ENCODE measurements at regions not wholly inside any gene's neighbourhood (a gene's known extent, or its start where the extent isn't known, plus 50 kb on each side); places are given as distances from the start of the nearest gene placed in this dataset.

DNA sequence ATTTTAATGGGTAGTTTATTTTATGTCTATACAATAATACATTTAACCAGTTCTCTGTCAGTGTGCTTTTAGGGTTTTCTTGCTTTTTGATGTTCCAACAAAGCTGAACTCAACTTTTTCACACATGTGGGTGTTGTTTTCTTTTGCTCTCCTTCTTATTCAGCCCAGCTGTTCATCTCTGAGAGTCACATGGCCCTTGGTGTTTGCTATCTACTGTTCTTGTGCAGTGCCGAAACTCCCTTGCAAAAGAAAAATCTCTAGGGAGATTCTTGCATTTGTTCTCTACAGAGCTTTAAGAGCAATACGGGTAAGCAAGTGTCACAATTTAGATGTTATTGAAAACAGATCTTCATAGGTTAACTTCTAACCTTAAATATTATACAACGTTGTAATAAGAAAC is 281.1 kb upstream of the CXADR start:
- Histone ChIP-seq H3K14ac (ENCODE audit: low read length) (no peak overlapping the region), H3K4me1 (ENCODE audit: control insufficient read depth in 1 of 2, insufficient read depth in 2 of 2, low read length in 2 of 2) (no peaks in the 10 kb centered on the region), H2BK12ac (ENCODE audit: low read length) (no peak overlapping the region), H3K27me3 (ENCODE audit: insufficient read depth, low read length) (no peaks in the 10 kb centered on the region), H3K9me3 (ENCODE audit: insufficient read depth, low read depth, low read length) (no peaks in the 10 kb centered on the region), H3K9ac (ENCODE audit: low read length) (no peak overlapping the region), H2BK5ac (ENCODE audit: low read depth, low read length, poor library complexity) (no peak overlapping the region), H3K27ac (ENCODE audit: low read depth, low read length) (no peak overlapping the region), H3K23ac (ENCODE audit: low read length) (no peak overlapping the region), H3K18ac (ENCODE audit: low read length) (no peak overlapping the region), H3K36me3 (ENCODE audit: control insufficient read depth in 1 of 2, insufficient read depth in 2 of 2, low read length in 2 of 2) (no peaks in the 10 kb centered on the region), H3K4me3 (ENCODE audit: low read depth, low read length) (no peak overlapping the region), H4K12ac (ENCODE audit: low read depth, low read length) (no peak overlapping the region), H3K79me1 (ENCODE audit: low read length) (no peaks in the 10 kb centered on the region), H4K8ac (ENCODE audit: low read depth, low read length) (no peak overlapping the region), H3K79me2 (ENCODE audit: control insufficient read depth, insufficient read depth, low read length, poor library complexity) (no peaks in the 10 kb centered on the region), H2AK5ac (ENCODE audit: low read length) (no peak overlapping the region), H2BK120ac (ENCODE audit: insufficient read depth, low read length, poor library complexity) (no peak overlapping the region), H2AFZ (ENCODE audit: insufficient read depth, low read length, poor library complexity) (no peak overlapping the region), H3K4me2 (ENCODE audit: low read length) (no peak overlapping the region), H4K91ac (ENCODE audit: low read depth, low read length) (no peak overlapping the region), H3K4ac (ENCODE audit: low read depth, low read length) (no peak overlapping the region)
- whole genome bisulfite sequencing (ENCODE audit: extremely low coverage, insufficient coverage, insufficient read length), result no CpG with 5 or more reads among the region's 3 CpGs
- no peak for DNase-seq

- H2BK5ac ChIP-seq (ENCODE audit: low read depth, low read length, poor library complexity), result no peak overlapping the region
- DNase-seq, result no peak
- no peak overlapping the region for H2BK120ac ChIP-seq (ENCODE audit: insufficient read depth, low read length, poor library complexity)
Measured at GRCh38 chr21:17238468-17238867, 274.4 kb upstream of the CXADR start.

GRCh38 chr21:17250778-17251241 is 262.0 kb upstream of the CXADR start:
- Histone ChIP-seq H3K9ac (ENCODE audit: low read length) (no peak overlapping the region), H3K23ac (ENCODE audit: low read length) (no peak overlapping the region), H4K91ac (ENCODE audit: low read depth, low read length) (no peak overlapping the region), H3K27me3 (ENCODE audit: insufficient read depth, low read length) (no peaks in the 10 kb centered on the region), H4K8ac (ENCODE audit: low read depth, low read length) (no peak overlapping the region), H2BK5ac (ENCODE audit: low read depth, low read length, poor library complexity) (no peak overlapping the region), H3K4me3 (ENCODE audit: low read depth, low read length) (no peak overlapping the region), H3K79me2 (ENCODE audit: control insufficient read depth, insufficient read depth, low read length, poor library complexity) (no peaks in the 10 kb centered on the region), H3K4me1 (ENCODE audit: control insufficient read depth in 1 of 2, insufficient read depth in 2 of 2, low read length in 2 of 2) (no peaks in the 10 kb centered on the region), H3K4ac (ENCODE audit: low read depth, low read length) (no peak overlapping the region), H3K4me2 (ENCODE audit: low read length) (no peak overlapping the region), H3K27ac (ENCODE audit: low read depth, low read length) (no peak overlapping the region), H2AFZ (ENCODE audit: insufficient read depth, low read length, poor library complexity) (no peak overlapping the region), H3K14ac (ENCODE audit: low read length) (no peak overlapping the region), H2BK12ac (ENCODE audit: low read length) (no peak overlapping the region), H4K12ac (ENCODE audit: low read depth, low read length) (no peak overlapping the region), H2AK5ac (ENCODE audit: low read length) (no peak overlapping the region), H2BK120ac (ENCODE audit: insufficient read depth, low read length, poor library complexity) (no peak overlapping the region), H3K18ac (ENCODE audit: low read length) (no peak overlapping the region), H3K79me1 (ENCODE audit: low read length) (no peaks in the 10 kb centered on the region), H3K9me3 (ENCODE audit: insufficient read depth, low read depth, low read length) (no peaks in the 10 kb centered on the region), H3K36me3 (ENCODE audit: control insufficient read depth in 1 of 2, insufficient read depth in 2 of 2, low read length in 2 of 2) (no peaks in the 10 kb centered on the region)
- no CpG with 5 or more reads among the region's 2 CpGs for WGBS (ENCODE audit: extremely low coverage, insufficient coverage, insufficient read length)
- DNase-seq, result no peak

More at GRCh38 chr21:17238468-17238867, 274.4 kb upstream of the CXADR start:
- H3K23ac ChIP-seq (ENCODE audit: low read length), result no peak overlapping the region
- no peak overlapping the region for H3K4me3 ChIP-seq (ENCODE audit: low read depth, low read length)
- no peak overlapping the region for H4K91ac ChIP-seq (ENCODE audit: low read depth, low read length)
- no peak overlapping the region for H3K4me2 ChIP-seq (ENCODE audit: low read length)
- H3K36me3 ChIP-seq (ENCODE audit: control insufficient read depth in 1 of 2, insufficient read depth in 2 of 2, low read length in 2 of 2), result no peaks in the 10 kb centered on the region
- H3K9ac ChIP-seq (ENCODE audit: low read length), result no peak overlapping the region
- H2AFZ ChIP-seq (ENCODE audit: insufficient read depth, low read length, poor library complexity), result no peak overlapping the region
- no peak overlapping the region for H2AK5ac ChIP-seq (ENCODE audit: low read length)
- H3K79me2 ChIP-seq (ENCODE audit: control insufficient read depth, insufficient read depth, low read length, poor library complexity), result no peaks in the 10 kb centered on the region
- no peak overlapping the region for H4K12ac ChIP-seq (ENCODE audit: low read depth, low read length)
- no peaks in the 10 kb centered on the region for H3K79me1 ChIP-seq (ENCODE audit: low read length)
- no peaks in the 10 kb centered on the region for H3K9me3 ChIP-seq (ENCODE audit: insufficient read depth, low read depth, low read length)
- H3K4me1 ChIP-seq (ENCODE audit: control insufficient read depth in 1 of 2, insufficient read depth in 2 of 2, low read length in 2 of 2), result no peaks in the 10 kb centered on the region
- no peak overlapping the region for H4K8ac ChIP-seq (ENCODE audit: low read depth, low read length)
- no peak overlapping the region for H3K18ac ChIP-seq (ENCODE audit: low read length)
- H3K27ac ChIP-seq (ENCODE audit: low read depth, low read length), result no peak overlapping the region
- no peaks in the 10 kb centered on the region for H3K27me3 ChIP-seq (ENCODE audit: insufficient read depth, low read length)
- H2BK12ac ChIP-seq (ENCODE audit: low read length), result no peak overlapping the region
- no peak overlapping the region for H3K14ac ChIP-seq (ENCODE audit: low read length)
- no peak overlapping the region for H3K4ac ChIP-seq (ENCODE audit: low read depth, low read length)

GRCh38 chr21:17257784-17258183 is 255.1 kb upstream of the CXADR start:
- H2BK120ac ChIP-seq (ENCODE audit: insufficient read depth, low read length, poor library complexity), result no peak overlapping the region
- H3K79me1 ChIP-seq (ENCODE audit: low read length), result no peaks in the 10 kb centered on the region
- H2AFZ ChIP-seq (ENCODE audit: insufficient read depth, low read length, poor library complexity), result no peak overlapping the region
- no peaks in the 10 kb centered on the region for H3K9me3 ChIP-seq (ENCODE audit: insufficient read depth, low read depth, low read length)
- no peak overlapping the region for H2BK5ac ChIP-seq (ENCODE audit: low read depth, low read length, poor library complexity)
- no peak overlapping the region for H3K4me3 ChIP-seq (ENCODE audit: low read depth, low read length)
- no CpG with 5 or more reads among the region's 1 CpG for WGBS (ENCODE audit: extremely low coverage, insufficient coverage, insufficient read length)
- no peak overlapping the region for H4K12ac ChIP-seq (ENCODE audit: low read depth, low read length)
- H4K8ac ChIP-seq (ENCODE audit: low read depth, low read length), result no peak overlapping the region
- H3K18ac ChIP-seq (ENCODE audit: low read length), result no peak overlapping the region
- no peak for DNase-seq
- no peaks in the 10 kb centered on the region for H3K36me3 ChIP-seq (ENCODE audit: control insufficient read depth in 1 of 2, insufficient read depth in 2 of 2, low read length in 2 of 2)
- H3K27ac ChIP-seq (ENCODE audit: low read depth, low read length), result no peak overlapping the region
- no peak overlapping the region for H3K9ac ChIP-seq (ENCODE audit: low read length)
- H2BK12ac ChIP-seq (ENCODE audit: low read length), result no peak overlapping the region
- H3K79me2 ChIP-seq (ENCODE audit: control insufficient read depth, insufficient read depth, low read length, poor library complexity), result no peaks in the 10 kb centered on the region
- H4K91ac ChIP-seq (ENCODE audit: low read depth, low read length), result no peak overlapping the region
- no peak overlapping the region for H2AK5ac ChIP-seq (ENCODE audit: low read length)
- no peak overlapping the region for H3K14ac ChIP-seq (ENCODE audit: low read length)
- H3K4me2 ChIP-seq (ENCODE audit: low read length), result no peak overlapping the region
- no peak overlapping the region for H3K23ac ChIP-seq (ENCODE audit: low read length)
- H3K27me3 ChIP-seq (ENCODE audit: insufficient read depth, low read length), result no peaks in the 10 kb centered on the region
- no peaks in the 10 kb centered on the region for H3K4me1 ChIP-seq (ENCODE audit: control insufficient read depth in 1 of 2, insufficient read depth in 2 of 2, low read length in 2 of 2)
- no peak overlapping the region for H3K4ac ChIP-seq (ENCODE audit: low read depth, low read length)
